HG03025 (cell line): ENCODE measurements at regions not wholly inside any gene's neighbourhood (a gene's known extent, or its start where the extent isn't known, plus 50 kb on each side); places are given as distances from the start of the nearest gene placed in this dataset.

Source experiments
- ATAC-seq: cut with Tn5 transposase; IDR thresholded peaks from one replicate; pipeline ENCODE4 v1.9.1; 2021; ENCODE audit warnings: mild to moderate bottlenecking, moderate library complexity; ENCODE audit not compliant: unreplicated experiment, low FRiP score

GRCh38 chr7:50210706-50211115 is 93.8 kb upstream of the IKZF1 start:
- ATAC-seq: peak; percentile 39

DNA sequence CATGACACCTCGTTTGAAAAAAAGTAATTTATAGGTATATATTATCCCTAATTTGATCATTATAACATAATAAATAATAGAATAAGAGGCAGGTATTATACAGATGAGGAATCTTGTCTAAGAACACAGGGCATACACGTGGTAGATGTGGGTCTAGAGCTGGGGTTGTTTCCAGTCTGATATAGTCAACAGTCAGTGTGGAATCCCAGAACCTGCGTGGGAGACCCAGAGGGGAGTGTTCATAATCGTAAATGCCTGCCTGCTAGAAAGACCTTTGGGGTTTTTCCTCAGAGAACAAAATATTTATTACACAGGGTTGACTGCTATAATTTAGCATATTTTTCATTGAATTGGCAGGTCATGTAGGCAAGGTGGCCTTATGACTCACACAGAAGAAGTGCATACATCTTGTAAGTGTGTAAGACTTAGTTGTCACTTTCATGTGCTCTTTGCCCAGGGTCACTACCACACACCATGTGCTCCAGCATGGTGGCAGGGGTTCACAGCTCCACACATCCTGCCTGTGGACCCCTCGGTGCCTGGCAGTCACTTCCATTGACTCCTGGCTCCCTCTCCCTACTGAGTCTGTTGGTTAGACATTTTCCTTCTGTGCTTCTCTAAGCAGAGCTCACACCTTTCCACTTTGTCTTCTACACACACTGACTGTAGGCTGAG is 94.9 kb upstream of the IKZF1 start:
- ATAC-seq: no peak

DNA sequence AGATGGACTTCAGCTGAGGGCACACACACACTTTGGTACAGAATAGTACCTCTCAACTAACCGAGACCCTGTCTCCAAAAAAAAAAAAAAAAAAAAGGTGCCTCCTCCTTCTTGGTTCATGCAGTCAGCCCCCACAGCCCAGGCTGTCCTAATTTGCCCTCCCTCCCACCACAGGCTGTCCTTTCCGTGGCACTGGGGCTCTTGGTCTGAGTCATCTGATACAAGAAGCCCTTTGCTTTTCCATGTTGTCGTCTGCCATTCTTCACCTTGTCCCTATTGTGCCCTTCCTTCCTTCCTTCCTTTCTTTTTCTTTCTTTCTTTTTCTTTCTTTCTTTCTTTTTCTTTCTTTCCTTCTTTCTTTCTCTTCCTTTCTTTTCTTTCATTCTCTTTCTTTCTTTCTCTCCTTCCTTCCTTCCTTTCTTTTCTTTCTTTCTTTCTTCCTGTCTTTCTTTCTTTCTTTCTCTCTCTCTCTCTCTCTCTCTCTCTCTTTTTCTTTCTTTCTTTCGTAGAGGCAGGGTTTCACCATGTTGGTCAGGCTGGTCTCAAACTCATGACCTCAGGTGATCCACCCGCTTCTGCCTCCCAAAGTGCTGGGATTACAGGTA is 96.0 kb upstream of the IKZF1 start:
- no peak for ATAC-seq

DNA sequence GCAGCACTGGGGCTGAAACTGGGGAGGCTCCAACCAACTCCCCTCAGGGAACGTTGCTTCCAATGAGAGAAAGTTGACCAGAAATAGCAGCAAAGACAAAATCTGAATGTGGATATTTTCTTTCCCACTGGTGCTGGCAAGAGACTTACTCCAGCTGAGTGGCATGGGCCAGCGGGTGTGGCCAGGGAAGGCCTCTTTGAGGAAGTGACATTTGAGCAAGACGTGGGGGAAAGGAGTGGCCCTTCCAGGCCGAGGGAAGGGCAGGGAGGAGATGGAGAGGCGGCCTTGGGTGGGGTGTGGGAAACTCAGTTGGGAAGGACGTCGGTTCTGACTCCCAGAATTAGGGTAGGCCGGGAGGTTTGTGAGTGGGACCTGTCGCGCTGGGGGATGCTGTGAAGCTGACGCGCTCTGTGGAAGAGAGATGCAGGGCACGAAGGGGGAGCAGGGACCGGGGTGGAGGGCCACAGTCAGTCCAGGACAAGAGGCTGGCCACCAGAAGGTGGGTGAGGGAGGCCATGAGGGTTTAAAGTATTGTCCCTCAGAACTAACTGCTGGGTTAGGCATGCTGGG is 96.7 kb upstream of the IKZF1 start:
- no peak for ATAC-seq

DNA sequence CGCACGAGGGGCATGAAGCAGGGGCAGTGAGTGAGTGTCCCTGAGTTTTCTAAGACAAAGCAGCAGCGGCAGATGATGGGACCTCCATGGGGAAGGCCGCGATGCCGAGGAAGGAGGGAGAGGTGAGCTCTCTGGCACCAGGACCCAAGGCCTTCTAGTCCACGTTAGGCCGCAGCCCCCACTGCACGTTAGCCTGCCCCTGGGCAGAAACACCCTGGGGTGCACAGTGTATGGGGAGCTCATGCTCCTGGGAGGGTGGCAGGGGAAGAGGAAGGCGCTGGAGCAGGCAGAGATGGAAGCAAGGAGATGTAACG is 97.3 kb upstream of the IKZF1 start:
- no peak for ATAC-seq

GRCh38 chr7:50206453-50207250 is 97.9 kb upstream of the IKZF1 start:
- no peak for ATAC-seq

DNA sequence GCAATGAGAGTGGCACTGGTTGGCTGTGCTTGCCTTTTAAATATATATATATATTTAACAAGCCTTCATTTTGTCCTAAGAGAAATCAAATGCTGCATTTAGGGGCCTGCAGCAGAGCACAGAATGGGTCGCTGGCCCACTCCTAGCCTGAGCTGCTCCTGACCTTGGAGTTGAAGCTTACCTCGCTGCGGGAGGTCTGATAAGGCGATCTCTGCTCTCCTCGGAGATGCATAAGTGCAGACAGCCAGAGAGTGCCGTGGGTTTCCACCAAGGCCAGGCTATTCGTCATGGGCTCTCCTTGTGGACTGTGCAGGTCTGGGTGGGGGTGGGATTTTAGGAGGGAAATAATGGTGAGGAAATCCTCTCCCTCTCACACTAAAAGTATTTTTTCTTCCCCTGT is 99.5 kb upstream of the IKZF1 start:
- no peak for ATAC-seq

DNA sequence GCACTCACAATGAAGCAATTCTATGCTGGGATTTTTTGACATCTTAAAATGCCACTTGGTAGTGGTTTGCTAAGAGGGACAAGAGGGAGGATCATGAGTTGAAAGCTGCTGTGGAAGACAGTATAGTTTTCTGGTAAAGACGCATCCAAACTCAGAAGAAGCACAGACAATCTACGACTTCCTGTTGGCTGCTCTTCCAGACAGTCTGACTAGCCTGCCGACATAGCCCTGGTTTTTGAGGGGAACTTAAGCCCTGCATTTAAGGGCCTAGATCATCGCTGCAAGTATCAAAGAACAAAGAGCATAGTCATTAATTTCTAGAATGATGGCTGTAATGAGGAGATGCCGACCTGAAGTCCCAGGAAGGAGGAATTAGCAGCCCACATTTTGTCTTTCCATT is 99.9 kb upstream of the IKZF1 start:
- no peak for ATAC-seq

- ATAC-seq: no peak
Observed at GRCh38 chr7:50203521-50203920, 101.0 kb upstream of the IKZF1 start.

DNA sequence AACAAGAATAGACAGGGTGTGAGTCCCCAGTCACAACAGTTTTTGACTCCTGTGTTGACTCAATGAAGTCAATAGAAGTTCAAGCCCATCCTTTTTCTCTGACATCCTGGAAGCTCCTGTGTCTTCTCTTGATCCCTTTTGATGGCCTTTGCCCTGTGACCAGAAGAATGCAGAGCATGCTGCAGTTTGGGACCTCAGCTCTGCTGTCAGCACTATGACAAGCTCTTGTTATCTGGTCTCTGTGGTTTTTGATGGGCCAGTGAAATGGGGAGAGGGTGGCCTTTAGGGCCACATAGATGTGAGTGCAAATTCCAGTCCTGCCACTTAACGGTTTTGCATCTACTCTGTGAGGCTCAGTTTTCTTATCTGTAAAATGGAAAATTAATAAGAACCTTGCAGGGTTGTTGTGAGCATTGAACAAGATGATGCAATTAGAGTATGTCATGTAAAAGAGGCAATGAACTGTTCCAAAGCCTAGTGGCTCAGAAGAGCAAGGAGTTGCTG is 102.4 kb upstream of the IKZF1 start:
- no peak for ATAC-seq

DNA sequence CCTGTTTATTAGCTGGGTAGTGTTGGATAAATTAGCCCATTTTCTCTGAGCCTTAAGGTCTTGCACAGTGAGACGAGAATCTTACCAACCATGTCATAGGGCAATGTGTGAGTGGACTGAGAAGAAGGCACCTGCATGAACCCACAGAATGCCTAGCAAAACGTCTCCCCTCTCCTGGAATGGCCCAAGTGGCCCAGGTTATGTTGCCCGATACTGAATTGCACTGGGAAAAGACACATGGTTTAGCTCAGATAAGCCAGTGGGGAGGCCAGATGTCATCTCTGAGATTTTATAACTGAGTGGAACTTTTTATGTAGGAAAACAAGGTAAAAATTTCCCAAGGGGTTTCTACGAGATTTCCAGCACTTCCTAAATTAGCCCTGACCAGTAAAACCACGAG is 104.7 kb upstream of the IKZF1 start:
- no peak for ATAC-seq

GRCh38 chr7:50197549-50197948 is 104.5 kb upstream of the ZPBP start:
- peak; percentile 70 for ATAC-seq

DNA sequence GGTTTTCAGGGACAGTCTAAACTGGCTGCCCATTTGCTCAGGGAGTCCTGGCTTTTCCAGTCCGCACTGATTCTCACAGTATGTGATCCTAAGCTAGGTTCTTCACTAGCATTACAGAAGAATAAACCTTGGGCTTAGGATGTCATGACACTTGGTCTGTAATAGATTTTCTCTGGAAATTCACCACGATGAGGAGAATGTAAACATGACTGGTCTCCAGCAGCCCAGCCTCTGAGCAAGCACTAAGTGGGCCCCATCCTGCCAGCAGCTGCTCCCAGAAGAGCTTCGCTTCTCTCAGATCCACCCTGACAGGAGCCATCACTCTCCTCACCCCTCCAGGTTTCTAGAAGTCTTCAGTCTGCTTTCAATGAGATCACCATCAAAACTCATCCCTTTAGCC is 103.7 kb upstream of the ZPBP start:
- no peak for ATAC-seq

GRCh38 chr7:50190776-50191175 is 97.7 kb upstream of the ZPBP start:
- no peak for ATAC-seq

DNA sequence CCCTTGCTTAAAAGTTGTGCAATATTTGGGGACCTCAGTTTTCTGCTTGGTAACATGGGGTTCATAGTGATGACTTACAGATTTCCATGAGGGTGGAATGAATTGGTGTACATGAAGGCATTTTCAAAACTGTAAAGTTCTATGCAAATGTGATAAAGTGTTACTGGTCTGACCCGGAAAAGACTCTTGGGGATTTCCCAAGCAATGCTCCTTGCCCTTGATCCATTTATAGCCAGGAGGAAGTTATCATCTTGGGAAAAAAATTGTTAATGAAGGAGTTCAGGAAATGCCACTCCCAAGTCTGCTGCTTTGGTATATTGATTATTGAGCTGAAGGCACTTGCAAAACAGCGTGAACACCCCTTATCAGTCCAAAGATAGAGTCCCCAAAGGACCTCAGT is 96.3 kb upstream of the ZPBP start:
- no peak for ATAC-seq

DNA sequence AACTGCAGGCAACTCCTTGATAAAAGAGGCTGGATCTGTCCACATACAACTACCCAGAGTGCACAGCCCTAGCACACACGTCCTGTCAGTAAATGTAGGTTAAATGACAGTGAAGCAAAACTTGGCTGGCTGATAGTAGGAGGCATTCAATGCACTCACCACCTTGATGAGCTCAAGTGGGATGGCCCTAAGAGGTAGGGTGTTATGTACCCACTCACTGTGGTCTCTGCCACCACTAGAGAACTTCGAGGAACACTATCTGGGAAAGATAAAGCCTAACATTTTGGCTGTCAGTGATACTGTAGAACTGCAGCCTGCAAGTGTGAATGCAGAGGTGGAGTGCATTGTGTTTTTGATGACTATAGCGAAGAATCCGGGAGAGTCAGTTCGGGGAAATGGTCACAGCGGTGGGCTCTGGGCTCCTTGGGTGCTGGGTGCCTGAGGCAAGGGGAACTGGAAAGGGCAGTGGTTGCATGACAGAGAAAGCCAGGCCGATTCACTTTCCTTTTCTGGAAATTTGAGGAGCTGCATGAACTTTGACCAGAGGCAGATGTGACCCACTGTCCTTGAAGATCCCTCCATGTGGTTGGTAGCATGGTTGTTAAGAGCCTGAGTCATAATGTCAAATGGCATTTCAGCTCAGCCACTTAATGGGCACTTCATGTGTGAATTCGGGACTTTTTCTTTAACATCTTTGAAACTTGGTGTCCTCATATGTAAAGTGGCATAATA is 93.1 kb upstream of the ZPBP start:
- no peak for ATAC-seq

DNA sequence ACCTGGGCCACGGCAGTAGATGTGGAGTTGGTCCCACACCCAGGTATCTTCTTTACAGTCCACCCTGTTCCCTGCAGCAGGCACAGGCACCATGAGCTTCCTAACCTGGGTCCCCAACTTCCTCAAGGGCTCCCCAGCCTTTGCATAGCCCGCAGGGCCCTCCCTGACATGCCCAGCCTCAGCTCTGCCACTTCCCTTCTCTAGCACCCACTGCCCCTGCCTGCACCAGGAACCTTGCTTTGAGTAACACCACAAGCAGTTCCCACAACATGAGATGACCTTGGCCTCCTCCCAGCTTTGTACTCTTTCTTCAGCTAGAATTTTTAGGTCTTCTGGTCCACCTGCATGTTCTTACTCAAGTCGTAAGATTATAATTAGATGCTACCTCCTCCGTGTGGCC is 92.2 kb upstream of the ZPBP start:
- ATAC-seq: no peak

DNA sequence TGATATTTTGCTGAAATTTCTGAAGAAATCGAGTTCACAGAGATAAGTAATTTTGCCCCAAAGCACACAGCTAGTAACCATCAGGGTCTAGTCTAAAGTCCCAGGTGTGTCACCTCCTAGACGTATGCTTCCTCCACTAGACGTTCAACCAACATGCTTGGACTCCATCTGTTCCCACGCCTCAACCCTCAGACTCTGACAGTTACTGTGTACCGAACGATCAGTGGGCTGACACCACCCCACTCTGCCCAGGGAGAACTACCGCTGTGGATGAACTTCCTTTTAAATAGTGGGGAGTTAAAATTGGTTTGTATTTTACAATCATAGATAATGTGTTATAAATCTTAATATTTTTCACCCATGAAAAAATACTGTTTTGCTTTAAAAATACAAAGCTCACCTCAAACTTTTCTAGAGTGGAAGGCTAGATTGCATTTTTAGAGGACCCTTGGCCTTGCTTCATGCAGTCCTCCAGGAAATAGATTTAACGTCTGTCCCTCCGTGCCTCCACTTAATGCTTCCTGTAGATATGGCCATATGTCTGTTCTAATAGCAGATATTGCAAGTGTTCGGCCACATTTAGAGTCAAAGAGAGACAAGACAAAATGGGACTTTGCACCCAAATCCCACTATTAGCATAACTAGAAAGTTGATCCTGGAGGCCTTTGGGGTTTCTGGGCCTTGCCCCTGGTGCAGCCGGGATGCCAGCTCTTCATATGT is 91.4 kb upstream of the ZPBP start:
- ATAC-seq: no peak

DNA sequence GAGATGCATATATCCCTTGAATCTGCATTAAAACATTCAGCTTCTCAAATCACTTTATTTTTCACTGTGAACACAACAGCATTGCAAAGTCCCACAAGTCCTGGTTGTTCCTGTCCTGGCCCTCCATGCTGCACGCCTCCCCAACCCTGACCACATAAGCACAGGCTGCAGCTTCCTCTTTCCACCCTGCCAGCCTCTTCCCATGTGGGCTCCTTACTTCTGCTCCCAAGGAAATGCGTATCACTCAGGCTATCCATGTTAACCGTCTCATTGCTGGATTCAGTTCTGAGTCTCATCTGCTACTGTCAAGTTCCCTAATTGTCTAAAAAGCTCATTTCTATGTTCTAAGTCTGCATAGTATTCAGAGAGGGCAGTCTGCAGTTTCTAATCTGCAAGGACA is 89.7 kb upstream of the ZPBP start:
- no peak for ATAC-seq

GRCh38 chr7:50181081-50181480 is 88.0 kb upstream of the ZPBP start:
- no peak for ATAC-seq
